ENCODE measurements at regions not wholly inside any gene's neighbourhood (a gene's known extent, or its start where the extent isn't known, plus 50 kb on each side); places are given as distances from the start of the nearest gene placed in this dataset.

DNA sequence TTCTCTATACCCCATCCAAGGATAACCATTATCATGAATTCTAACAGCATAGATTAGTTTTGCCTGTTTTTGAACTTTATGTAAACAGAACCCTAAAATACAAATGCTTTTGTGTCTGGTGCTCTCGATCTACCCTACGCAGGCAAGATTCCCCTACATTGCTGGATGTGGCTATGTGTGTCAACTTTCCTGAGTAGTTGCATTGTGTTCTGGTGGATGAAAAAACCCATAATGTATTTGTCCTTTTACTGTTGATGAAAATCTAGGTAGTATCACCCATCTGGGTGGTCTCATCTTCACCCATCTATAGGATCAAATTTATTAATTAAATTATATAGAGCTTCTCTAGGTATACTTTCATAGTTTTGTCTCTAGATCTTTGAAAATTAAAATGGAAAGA lies 211.7 kb downstream of the ANKRD60 start:
- Histone ChIP-seq H4K8ac (ENCODE audit: extremely low read depth, insufficient read depth, low read length) (no peak overlapping the region), H3K23me2 (ENCODE audit: low read depth, low read length) (no peaks in the 10 kb centered on the region), H3K56ac (replicated peaks; ENCODE audit: insufficient read length, low read depth, low read length) (no peak overlapping the region), H2BK12ac (ENCODE audit: low read depth, low read length) (no peak overlapping the region), H3K4me3 (ENCODE audit: extremely low read depth in 1 of 4, insufficient read depth in 2 of 4, low read depth in 3 of 4, low read length in 4 of 4) (no peak overlapping the region), H2BK15ac (ENCODE audit: low read length) (no peak overlapping the region), H4K5ac (ENCODE audit: insufficient read length, low read depth, low read length) (no peak overlapping the region), H2AK5ac (ENCODE audit: low read depth, low read length) (no peak overlapping the region), H2AFZ (ENCODE audit: low read length) (no peak overlapping the region), H3K14ac (ENCODE audit: insufficient read length) (no peak overlapping the region), H3K18ac (ENCODE audit: extremely low read depth, low read length) (no peak overlapping the region), H3K27me3 (replicated peaks in 1 of 4; ENCODE audit: control insufficient read depth in 3 of 4, extremely low read depth in 1 of 4, insufficient read depth in 3 of 4, low read length in 3 of 4) (no peaks in the 10 kb centered on the region), H3K36me3 (ENCODE audit: control insufficient read depth in 2 of 4, insufficient read depth in 4 of 4, low read length in 3 of 4) (no peaks in the 10 kb centered on the region), H4K20me1 (replicated peaks in 1 of 2; ENCODE audit: control insufficient read depth in 1 of 2, insufficient read depth in 2 of 2, low read length in 2 of 2) (no peaks in the 10 kb centered on the region), H3K4me2 (ENCODE audit: insufficient read depth in 1 of 2, low read depth in 2 of 2, low read length in 2 of 2) (no peak overlapping the region), H3K23ac (ENCODE audit: insufficient read length) (no peak overlapping the region), H3K79me2 (ENCODE audit: control insufficient read depth in 1 of 2, insufficient read depth in 2 of 2, low read length in 2 of 2) (no peaks in the 10 kb centered on the region), H3K27ac (ENCODE audit: low read depth, low read length) (no peak overlapping the region), H3K4me1 (replicated peaks in 1 of 4; ENCODE audit: control insufficient read depth in 3 of 4, insufficient read depth in 4 of 4, low read length in 3 of 4) (no peaks in the 10 kb centered on the region; a peak in 1 of 7 replicates), H3K9ac (replicated peaks in 1 of 4; ENCODE audit: extremely low read depth in 1 of 4, low read depth in 3 of 4, low read length in 3 of 4) (no peak overlapping the region), H3K4ac (replicated peaks; ENCODE audit: insufficient read length, low read depth, low read length) (no peak overlapping the region), H2BK120ac (replicated peaks; ENCODE audit: low read depth, low read length) (no peak overlapping the region), H4K91ac (replicated peaks; ENCODE audit: insufficient read length, low read length) (no peak overlapping the region), H2BK5ac (ENCODE audit: low read depth, low read length) (no peak overlapping the region), H2BK20ac (ENCODE audit: low read length) (no peak overlapping the region), H3K9me3 (ENCODE audit: insufficient read depth in 2 of 2, low read depth in 1 of 2, low read length in 1 of 2) (no peaks in the 10 kb centered on the region), H3K79me1 (ENCODE audit: low read depth, low read length) (no peaks in the 10 kb centered on the region)
- WGBS, 2 experiments (ENCODE audit: extremely low coverage in 1 of 2, insufficient coverage in 1 of 2, insufficient read length in 1 of 2, insufficient replicate concordance in 2 of 2, low coverage in 1 of 2, low lambda C conversion rate in 2 of 2, missing lambda C conversion rate in 1 of 2) = 95% methylated on average over 2 of the region's 2 CpGs; no CpG with 5 or more reads in 1 of the 2 experiments
- no peak for DNase-seq (ENCODE audit: low read depth in 1 of 2, low spot score in 2 of 2)
- POLR2A ChIA-PET (ENCODE audit: partially characterized antibody) = no interaction called here
- no peak for FAIRE-seq
- CTCF ChIA-PET (ENCODE audit: partially characterized antibody) = no interaction called here
- TF ChIP-seq JUN (IDR thresholded peaks at IDR 0.05; ENCODE audit: low read depth, low read length) = no peak
- TF ChIP-seq POU5F1 (IDR thresholded peaks at IDR 0.05; ENCODE audit: low read depth, low read length) = no peak
- no peak for TF ChIP-seq TBP (IDR thresholded peaks at IDR 0.05; ENCODE audit: low read depth, low read length)
- TF ChIP-seq KDM5A (IDR thresholded peaks at IDR 0.05; ENCODE audit: low read length) = no peak
- TF ChIP-seq SP4 (IDR thresholded peaks at IDR 0.05; ENCODE audit: low read length) = no peak
- TF ChIP-seq JUND (IDR thresholded peaks at IDR 0.05; ENCODE audit: low read length) = no peak

All from H1 (cell line).